ENCODE measurements at regions not wholly inside any gene's neighbourhood (a gene's known extent, or its start where the extent isn't known, plus 50 kb on each side); places are given as distances from the start of the nearest gene placed in this dataset.

DNA sequence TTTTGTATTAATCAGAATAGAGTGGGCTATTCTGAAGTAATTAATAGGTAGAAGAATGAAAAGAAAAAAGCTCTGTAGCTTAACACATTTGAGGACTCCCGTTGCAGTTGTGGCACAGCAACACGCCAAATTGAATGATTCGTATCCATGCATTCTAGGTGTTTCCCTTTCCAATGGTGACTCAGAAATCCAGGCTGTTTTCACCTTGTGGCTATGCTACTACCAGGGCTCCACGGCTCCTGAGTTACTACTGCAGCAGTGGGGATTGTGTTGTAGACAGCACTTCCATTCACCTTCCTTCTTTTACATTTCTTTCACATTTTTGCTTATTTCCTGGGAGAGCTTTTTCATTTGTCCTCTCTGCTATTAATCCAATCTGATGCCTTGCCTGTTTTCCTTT, 1616.4 kb downstream of the CDH8 start:
- Histone ChIP-seq H3K4me2 (no peak overlapping the region), H3K79me2 (ENCODE audit: insufficient read depth) (no peaks in the 10 kb centered on the region), H3K9ac (no peak overlapping the region), H3K27me3 (ENCODE audit: insufficient read depth) (no peaks in the 10 kb centered on the region), H3K4me1 (ENCODE audit: control insufficient read depth in 1 of 2, insufficient read depth in 2 of 2, low read depth in 1 of 2, low read length in 1 of 2) (no peaks in the 10 kb centered on the region), H3K36me3 (replicated peaks in 1 of 2; ENCODE audit: control insufficient read depth in 1 of 2, insufficient read depth in 2 of 2, low read length in 1 of 2) (no peaks in the 10 kb centered on the region), H3K9me3 (no peaks in the 10 kb centered on the region), H3F3A (replicated peaks; ENCODE audit: insufficient read depth) (no peaks in the 10 kb centered on the region), H3K27ac (ENCODE audit: low read depth in 2 of 2, low read length in 1 of 2) (no peak overlapping the region), H3K4me3 (ENCODE audit: low read depth in 2 of 2, low read length in 1 of 2) (no peak overlapping the region), H4K20me1 (ENCODE audit: insufficient read depth) (no peaks in the 10 kb centered on the region), H2AFZ (ENCODE audit: low read depth) (no peak overlapping the region), H3K9me2 (no peaks in the 10 kb centered on the region)
- ChIA-PET POLR2A (no interaction called here), CTCF (no interaction called here)
- WGBS (ENCODE audit: low lambda C conversion rate): 38% methylated on average over 4 of the region's 4 CpGs
- TF ChIP-seq, protein P1, sequence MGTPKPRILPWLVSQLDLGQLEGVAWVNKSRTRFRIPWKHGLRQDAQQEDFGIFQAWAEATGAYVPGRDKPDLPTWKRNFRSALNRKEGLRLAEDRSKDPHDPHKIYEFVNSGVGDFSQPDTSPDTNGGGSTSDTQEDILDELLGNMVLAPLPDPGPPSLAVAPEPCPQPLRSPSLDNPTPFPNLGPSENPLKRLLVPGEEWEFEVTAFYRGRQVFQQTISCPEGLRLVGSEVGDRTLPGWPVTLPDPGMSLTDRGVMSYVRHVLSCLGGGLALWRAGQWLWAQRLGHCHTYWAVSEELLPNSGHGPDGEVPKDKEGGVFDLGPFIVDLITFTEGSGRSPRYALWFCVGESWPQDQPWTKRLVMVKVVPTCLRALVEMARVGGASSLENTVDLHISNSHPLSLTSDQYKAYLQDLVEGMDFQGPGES (IDR thresholded peaks at IDR 0.05; ENCODE audit: low read depth, low read length): no peak
- TF ChIP-seq MXI1 (IDR thresholded peaks at IDR 0.05; ENCODE audit: low read depth, low read length) (no peak), RXRA (IDR thresholded peaks at IDR 0.05; ENCODE audit: borderline replicate concordance, low read depth) (no peak), JUND (IDR thresholded peaks at IDR 0.05) (no peak), YY1 (IDR thresholded peaks at IDR 0.05; ENCODE audit: low read depth) (no peak), EP300 (IDR thresholded peaks at IDR 0.05; ENCODE audit: borderline replicate concordance in 1 of 2, low read depth in 1 of 2, low read length in 1 of 2) (no peak), SMC3 (IDR thresholded peaks at IDR 0.05; ENCODE audit: low read depth, low read length) (no peak), ELF1 (IDR thresholded peaks at IDR 0.05) (no peak)
- TF ChIP-seq, protein P2, sequence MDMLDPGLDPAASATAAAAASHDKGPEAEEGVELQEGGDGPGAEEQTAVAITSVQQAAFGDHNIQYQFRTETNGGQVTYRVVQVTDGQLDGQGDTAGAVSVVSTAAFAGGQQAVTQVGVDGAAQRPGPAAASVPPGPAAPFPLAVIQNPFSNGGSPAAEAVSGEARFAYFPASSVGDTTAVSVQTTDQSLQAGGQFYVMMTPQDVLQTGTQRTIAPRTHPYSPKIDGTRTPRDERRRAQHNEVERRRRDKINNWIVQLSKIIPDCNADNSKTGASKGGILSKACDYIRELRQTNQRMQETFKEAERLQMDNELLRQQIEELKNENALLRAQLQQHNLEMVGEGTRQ (IDR thresholded peaks at IDR 0.05; ENCODE audit: borderline replicate concordance, low read depth, low read length): no peak
- DNase-seq: no peak

GRCh38 chr16:60414613-60415012, 1621.6 kb downstream of the CDH8 start:
- Histone ChIP-seq H3K4me1 (ENCODE audit: control insufficient read depth in 1 of 2, insufficient read depth in 2 of 2, low read depth in 1 of 2, low read length in 1 of 2) (no peaks in the 10 kb centered on the region), H3K27me3 (ENCODE audit: insufficient read depth) (no peaks in the 10 kb centered on the region), H3K4me2 (no peak overlapping the region), H3F3A (replicated peaks; ENCODE audit: insufficient read depth) (no peaks in the 10 kb centered on the region), H3K9ac (no peak overlapping the region), H3K36me3 (replicated peaks in 1 of 2; ENCODE audit: control insufficient read depth in 1 of 2, insufficient read depth in 2 of 2, low read length in 1 of 2) (no peaks in the 10 kb centered on the region), H3K79me2 (ENCODE audit: insufficient read depth) (no peaks in the 10 kb centered on the region), H3K9me2 (no peaks in the 10 kb centered on the region), H3K4me3 (ENCODE audit: low read depth in 2 of 2, low read length in 1 of 2) (no peak overlapping the region), H3K27ac (ENCODE audit: low read depth in 2 of 2, low read length in 1 of 2) (no peak overlapping the region), H3K9me3 (no peaks in the 10 kb centered on the region; the same call in 1 of the 2 replicates), H4K20me1 (ENCODE audit: insufficient read depth) (no peaks in the 10 kb centered on the region), H2AFZ (ENCODE audit: low read depth) (no peak overlapping the region)
- CTCF ChIA-PET: no interaction called here
- TF ChIP-seq PBX3 (IDR thresholded peaks at IDR 0.05) (no peak), ELF1 (IDR thresholded peaks at IDR 0.05) (no peak), TCF12 (IDR thresholded peaks at IDR 0.05) (no peak), USF1 (IDR thresholded peaks at IDR 0.05; ENCODE audit: borderline replicate concordance, low read depth) (no peak)
- TF ChIP-seq, protein P3, sequence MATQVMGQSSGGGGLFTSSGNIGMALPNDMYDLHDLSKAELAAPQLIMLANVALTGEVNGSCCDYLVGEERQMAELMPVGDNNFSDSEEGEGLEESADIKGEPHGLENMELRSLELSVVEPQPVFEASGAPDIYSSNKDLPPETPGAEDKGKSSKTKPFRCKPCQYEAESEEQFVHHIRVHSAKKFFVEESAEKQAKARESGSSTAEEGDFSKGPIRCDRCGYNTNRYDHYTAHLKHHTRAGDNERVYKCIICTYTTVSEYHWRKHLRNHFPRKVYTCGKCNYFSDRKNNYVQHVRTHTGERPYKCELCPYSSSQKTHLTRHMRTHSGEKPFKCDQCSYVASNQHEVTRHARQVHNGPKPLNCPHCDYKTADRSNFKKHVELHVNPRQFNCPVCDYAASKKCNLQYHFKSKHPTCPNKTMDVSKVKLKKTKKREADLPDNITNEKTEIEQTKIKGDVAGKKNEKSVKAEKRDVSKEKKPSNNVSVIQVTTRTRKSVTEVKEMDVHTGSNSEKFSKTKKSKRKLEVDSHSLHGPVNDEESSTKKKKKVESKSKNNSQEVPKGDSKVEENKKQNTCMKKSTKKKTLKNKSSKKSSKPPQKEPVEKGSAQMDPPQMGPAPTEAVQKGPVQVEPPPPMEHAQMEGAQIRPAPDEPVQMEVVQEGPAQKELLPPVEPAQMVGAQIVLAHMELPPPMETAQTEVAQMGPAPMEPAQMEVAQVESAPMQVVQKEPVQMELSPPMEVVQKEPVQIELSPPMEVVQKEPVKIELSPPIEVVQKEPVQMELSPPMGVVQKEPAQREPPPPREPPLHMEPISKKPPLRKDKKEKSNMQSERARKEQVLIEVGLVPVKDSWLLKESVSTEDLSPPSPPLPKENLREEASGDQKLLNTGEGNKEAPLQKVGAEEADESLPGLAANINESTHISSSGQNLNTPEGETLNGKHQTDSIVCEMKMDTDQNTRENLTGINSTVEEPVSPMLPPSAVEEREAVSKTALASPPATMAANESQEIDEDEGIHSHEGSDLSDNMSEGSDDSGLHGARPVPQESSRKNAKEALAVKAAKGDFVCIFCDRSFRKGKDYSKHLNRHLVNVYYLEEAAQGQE (IDR thresholded peaks at IDR 0.05; ENCODE audit: low read depth, low read length): no peak
- POLR2A ChIA-PET: no interaction called here
- no peak for DNase-seq
- WGBS (ENCODE audit: low lambda C conversion rate): 6% methylated on average over 1 of the region's 1 CpG

All from SK-N-SH (cell line).